GM13977 (cell line): ENCODE measurements at regions not wholly inside any gene's neighbourhood (a gene's known extent, or its start where the extent isn't known, plus 50 kb on each side); places are given as distances from the start of the nearest gene placed in this dataset.

Source experiments
- DNase-seq: peaks from one replicate; pipeline ENCODE4 v3.0.0; 2012; ENCODE audit warnings: low spot score
- CTCF ChIP-seq: IDR thresholded peaks from 2 replicates; pipeline ENCODE4 v1.5.1; 2012; ENCODE audit warnings: mild to moderate bottlenecking, control low read depth; ENCODE audit not compliant: insufficient read depth; ENCODE audit errors: extremely low read depth, missing control alignments
- in situ Hi-C: fragments of 300-500 bp; cut with MboI; formaldehyde crosslinking; loops from one replicate; pipeline ENCODE4 v1.12.0; 2022; ENCODE audit warnings: low sequenced_read_pairs, low pct_unique_long_range_greater_than_20kb, mixed read lengths, inconsistent platforms; ENCODE audit not compliant: unreplicated experiment

DNA sequence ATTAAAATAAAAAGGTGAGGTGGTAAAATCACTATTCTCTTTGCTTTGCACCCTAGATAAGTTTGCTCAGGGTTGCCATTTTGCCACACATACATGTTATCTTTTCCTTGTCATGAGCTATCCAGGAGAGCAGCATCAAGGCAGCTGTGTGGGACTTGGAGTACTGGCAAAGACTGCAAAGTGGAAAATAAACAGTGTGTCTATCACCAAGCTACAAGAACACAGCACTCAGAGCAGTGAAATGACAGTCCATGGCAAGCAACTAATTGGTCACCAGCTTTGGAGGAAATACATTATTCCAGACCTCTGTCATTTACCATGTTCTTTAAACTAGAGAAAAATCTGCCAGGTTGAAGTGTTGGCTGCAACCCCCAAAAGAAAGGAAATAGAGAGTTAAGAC is 687.8 kb upstream of the FANCL start:
- no peak for DNase-seq
- TF ChIP-seq CTCF = no peak
- in situ Hi-C loops = no loop called here

- in situ Hi-C loops = no loop called here
- DNase-seq = no peak
- TF ChIP-seq CTCF = no peak
Measured at GRCh38 chr2:58928391-58928790, 687.3 kb upstream of the FANCL start.

DNA sequence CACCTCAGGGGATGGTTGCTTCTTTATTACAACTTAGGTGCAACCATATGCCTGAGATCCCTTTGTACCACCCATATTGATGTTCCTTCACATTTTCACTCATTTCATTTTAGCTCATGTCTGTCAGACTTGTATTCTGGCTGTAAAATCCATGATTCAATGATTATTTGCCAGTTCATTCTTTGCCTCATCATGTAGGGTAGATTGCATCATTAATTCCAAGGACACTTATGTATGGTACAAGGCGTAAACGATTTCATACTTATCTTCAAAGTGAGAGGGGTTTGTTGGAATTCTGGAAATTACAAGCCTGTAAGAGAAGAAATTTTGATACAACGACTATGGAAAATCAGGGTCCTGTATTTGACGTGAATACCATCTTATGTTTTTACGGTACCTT is 685.0 kb upstream of the FANCL start:
- no peak for DNase-seq
- in situ Hi-C loops = no loop called here
- no peak for TF ChIP-seq CTCF

DNA sequence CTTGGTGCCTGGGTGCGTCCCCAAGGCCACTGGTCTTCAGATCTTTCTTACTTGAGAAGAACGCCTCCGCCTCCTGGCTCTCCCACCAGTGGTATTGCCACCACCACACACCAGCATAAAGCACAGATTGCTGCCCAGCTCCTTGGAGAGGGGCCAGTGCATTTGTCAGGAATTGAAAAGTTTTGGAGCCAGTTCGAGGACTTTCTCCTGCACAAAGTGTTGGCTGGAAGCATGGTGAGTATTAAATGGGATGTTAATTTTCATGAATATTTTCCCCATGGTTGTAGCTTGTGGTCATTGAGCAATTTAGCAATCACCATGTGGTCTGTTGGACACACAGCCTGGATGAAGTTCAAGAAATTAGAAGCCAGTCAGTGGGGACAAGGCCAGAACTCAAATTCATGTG is 684.6 kb upstream of the FANCL start:
- DNase-seq = no peak
- in situ Hi-C loops = no loop called here

DNA sequence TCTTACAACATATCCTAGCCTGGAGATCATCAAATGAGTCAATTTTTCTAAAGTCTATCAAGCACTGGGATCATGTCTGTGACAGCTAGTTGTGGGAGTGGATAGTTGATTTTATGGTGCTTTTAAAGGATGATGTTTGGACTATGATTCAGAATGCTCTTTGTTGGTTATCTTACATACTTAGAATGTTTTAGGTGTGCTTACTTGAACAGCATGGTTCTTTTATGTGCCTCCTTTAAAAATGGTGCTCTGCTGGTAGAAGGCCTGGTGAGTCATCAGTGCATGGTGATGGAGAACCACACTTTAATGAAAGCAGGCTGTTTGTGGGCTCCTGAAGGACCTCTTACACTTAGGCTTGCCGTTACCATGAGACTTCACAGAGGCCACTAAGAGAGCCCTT is 682.7 kb upstream of the FANCL start:
- in situ Hi-C loops = no loop called here
- DNase-seq = no peak

More for the DNA sequence above, 684.6 kb upstream of the FANCL start:
- no peak for TF ChIP-seq CTCF

DNA sequence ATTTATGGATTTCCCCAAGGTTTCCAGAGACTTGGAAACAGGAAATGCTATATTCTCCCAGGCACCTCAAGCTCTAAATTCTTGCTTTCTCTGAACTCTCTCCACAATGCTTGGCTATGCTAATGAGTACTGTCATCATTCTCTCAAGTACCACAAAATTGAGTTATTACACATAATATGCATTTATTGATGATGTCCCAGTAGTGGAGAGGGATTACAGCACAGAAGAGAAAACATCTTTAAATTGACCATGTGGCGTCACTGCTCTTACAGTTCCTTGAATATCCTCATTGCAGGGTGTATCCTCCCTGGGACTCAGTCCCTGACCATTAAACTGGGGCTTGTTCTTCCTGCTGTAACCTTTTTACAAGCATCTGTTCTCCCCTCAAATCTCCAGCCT is 681.1 kb upstream of the FANCL start:
- DNase-seq = no peak
- no peak for TF ChIP-seq CTCF
- in situ Hi-C loops = no loop called here

More for the DNA sequence above, 682.7 kb upstream of the FANCL start:
- TF ChIP-seq CTCF = no peak

DNA sequence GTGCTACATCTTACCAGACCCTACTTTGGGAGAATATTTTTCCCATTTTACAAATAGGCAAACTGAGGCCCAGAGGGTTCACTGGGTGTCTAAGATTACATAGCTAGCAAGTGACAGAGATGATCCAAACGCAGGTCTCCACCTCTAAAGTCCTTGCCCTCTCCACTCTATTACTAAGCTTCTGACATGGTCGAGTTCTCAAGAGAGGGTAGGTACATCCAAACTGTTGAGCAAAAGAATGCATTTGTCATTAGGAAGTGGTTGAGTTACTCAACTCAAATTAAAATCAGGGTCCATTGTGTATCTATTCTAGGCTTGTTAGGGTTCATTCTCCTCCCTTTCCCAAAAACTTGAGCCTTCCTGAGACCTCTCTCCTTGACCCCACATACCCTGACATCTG is 680.6 kb upstream of the FANCL start:
- no peak for DNase-seq
- no peak for TF ChIP-seq CTCF
- in situ Hi-C loops = no loop called here
